NCI-H1092 (cell line): ENCODE measurements at regions not wholly inside any gene's neighbourhood (a gene's known extent, or its start where the extent isn't known, plus 50 kb on each side); places are given as distances from the start of the nearest gene placed in this dataset.
"Not testable (repeated sequence)": the region's sequence is repeated elsewhere in the genome, so short reads cannot be mapped to it uniquely, and the experiment has no call there.

Experiments
- DNase-seq: peaks from one replicate; lab custom pipeline; 2025; lab: John Stamatoyannopoulos, UW

GRCh38 chr4:72942565-72942964 is 127.0 kb downstream of the COX18 start:
- no peak for DNase-seq

DNA sequence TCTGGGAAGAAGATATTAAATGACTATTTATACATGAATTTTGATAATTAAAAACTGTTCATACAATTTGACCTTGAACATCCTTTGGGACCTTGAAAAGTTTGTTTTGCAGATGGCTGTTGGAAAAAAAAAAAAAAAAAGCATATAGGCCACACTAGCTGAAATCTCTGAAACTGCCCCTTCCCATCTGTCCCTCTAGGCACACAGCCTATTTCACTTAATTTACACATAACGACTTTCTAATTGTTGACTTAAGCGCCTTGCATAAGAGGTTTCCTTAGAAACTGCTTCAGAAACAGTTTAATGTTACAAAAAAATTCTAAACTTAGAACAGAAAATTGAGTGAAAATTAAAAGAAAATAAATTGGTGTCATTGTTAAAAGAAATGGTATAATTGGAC is 131.0 kb downstream of the COX18 start:
- no peak for DNase-seq

GRCh38 chr4:72935462-72935861 is 134.1 kb downstream of the COX18 start:
- no peak for DNase-seq

GRCh38 chr4:72933029-72933428 is 136.5 kb downstream of the COX18 start:
- DNase-seq = no peak

DNA sequence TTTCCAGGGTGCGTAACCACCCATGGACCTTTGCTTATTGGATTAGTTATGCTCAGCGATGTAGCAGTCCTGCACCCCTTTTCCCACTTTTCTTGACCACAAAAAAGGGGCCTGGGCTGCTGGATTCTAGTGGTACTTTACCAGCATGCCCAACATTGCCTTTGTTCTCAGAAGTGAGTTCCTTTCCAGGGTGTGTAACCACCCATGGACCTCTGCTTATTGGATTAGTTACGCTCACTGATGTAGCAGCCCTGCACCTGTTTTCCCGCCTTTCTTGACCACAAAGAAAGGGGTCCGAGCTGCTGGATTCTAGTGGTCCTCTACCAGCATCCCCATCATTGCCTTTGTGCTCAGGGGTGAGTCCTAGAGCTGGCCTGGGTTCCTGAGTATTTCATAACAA is 138.2 kb downstream of the COX18 start:
- DNase-seq = no peak

GRCh38 chr4:72929596-72930274 is 139.8 kb downstream of the COX18 start:
- DNase-seq = not testable (repeated sequence)

GRCh38 chr4:72924814-72925213 is 144.7 kb downstream of the COX18 start:
- no peak for DNase-seq

- no peak for DNase-seq
Measured at GRCh38 chr4:72919937-72920336, 149.6 kb downstream of the COX18 start.

DNA sequence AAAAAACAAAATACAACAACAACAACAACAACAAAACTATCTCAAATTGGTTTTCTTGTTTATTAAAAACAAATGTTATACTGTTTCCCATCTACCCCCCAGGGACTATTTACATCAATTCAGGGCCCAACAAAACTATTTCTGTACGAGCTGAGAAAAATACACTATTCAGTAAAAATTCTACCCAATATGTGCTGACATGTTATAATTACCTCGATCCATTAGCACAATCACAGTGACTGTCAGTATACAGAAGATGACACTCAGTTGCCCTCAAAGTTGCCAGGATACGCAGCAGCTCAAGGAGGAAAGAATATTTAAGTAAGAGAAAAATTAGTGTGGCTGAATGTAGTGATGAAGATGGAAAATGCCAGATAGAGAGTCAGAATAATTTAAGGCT is 150.1 kb downstream of the COX18 start:
- DNase-seq = no peak

- DNase-seq = no peak
Measured at GRCh38 chr4:72918362-72918761, 151.2 kb downstream of the COX18 start.

GRCh38 chr4:72911316-72911715 is 158.2 kb downstream of the COX18 start:
- no peak for DNase-seq

DNA sequence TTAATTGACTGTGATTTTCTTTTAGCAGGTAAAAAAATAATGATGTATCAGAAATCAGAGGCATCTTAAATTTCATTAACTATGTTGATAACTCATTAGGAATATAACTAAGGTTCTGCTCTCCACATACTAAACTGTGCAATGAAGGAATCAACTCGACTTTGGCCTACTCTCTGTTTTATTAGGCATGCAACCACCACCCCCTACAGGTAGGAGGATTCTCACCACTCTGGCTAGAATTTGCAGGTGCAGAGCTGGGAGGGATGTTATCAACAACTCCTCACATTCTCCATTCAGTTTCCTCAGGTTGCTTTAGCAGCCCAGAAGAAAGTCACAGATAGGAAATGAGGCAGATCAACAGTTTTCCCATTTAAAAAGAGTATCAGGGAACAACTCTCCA is 160.1 kb downstream of the COX18 start:
- no peak for DNase-seq

GRCh38 chr4:72902354-72902753 is 167.2 kb downstream of the COX18 start:
- DNase-seq = no peak

- no peak for DNase-seq
Measured at GRCh38 chr4:72901553-72901952, 168.0 kb downstream of the COX18 start.

- no peak for DNase-seq
Measured at GRCh38 chr4:72900952-72901351, 168.6 kb downstream of the COX18 start.

DNA sequence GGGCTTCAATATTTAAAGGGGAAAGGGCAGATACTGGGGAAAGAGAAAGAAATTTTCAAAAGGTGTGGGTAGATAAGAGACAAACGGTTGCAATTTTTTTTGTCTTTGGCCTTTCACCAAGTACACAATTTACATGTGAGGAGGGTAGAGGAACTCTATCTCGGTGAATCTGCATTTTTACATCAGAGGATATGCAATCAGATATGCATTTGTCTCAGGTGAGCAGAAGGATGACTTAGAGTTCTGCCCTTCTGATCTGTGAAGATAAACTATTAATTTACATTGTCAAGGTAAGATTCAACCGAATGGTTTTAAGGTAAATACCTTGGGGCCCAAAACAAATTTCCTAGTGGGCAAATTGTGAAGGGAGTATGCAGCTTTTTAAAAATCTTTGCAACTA is 169.9 kb downstream of the COX18 start:
- DNase-seq = no peak

- DNase-seq = no peak
Measured at GRCh38 chr4:72899214-72899613, 170.3 kb downstream of the COX18 start.

- no peak for DNase-seq
Measured at GRCh38 chr4:72896515-72896914, 173.0 kb downstream of the COX18 start.

- no peak for DNase-seq
Measured at GRCh38 chr4:72895408-72895807, 174.1 kb downstream of the COX18 start.

GRCh38 chr4:72893354-72894066 is 176.0 kb downstream of the COX18 start:
- DNase-seq = no peak

GRCh38 chr4:72888331-72888730 is 181.2 kb downstream of the COX18 start:
- no peak for DNase-seq

- DNase-seq = no peak
Measured at GRCh38 chr4:72887152-72887551, 182.4 kb downstream of the COX18 start.

DNA sequence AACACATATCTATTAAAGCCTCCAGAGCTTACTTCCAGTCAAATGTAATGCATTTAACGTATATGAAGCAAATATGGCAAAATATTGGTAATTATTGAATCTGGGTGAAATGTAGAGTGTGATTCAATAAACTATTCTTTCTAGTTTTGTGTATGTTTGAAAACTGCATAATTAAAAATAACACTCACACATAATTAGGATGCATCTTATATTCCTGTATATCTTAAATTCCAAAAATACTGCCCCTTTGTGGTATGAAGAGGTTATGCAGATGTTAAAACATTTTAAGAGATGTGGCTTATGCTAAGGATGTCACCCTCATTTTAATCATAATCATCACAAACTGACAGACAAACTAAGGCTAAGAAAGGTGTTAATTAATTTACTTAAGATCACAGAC is 182.9 kb downstream of the COX18 start:
- no peak for DNase-seq

DNA sequence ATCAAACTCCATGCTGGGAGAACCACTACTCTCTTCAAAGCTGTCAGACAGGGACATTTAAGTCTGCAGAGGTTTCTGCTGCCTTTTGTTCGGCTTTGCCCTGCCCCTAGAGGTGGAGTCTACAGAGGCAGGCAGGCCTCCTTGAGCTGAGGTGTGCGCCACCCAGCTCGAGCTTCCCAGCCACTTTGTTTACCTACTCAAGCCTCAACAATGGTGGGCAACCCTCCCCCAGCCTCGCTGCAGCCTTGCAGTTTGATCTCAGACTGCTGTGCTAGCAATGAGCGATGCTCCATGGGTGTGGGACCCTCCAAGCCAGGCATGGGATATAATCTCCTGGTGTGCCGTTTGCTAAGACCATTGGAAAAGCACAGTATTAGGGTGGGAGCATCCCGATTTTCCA is 185.3 kb downstream of the COX18 start:
- not testable (repeated sequence) for DNase-seq
